IMR-90 (cell line): ENCODE measurements at regions not wholly inside any gene's neighbourhood (a gene's known extent, or its start where the extent isn't known, plus 50 kb on each side); places are given as distances from the start of the nearest gene placed in this dataset.

ENCODE experiments used
- ATAC-seq: fragments of 200-7000 bp; cut with Tn5 transposase; 2 replicates; pipeline ENCODE4 v1.9.1; 2020; ENCODE audit warnings: low read depth, mild to moderate bottlenecking, moderate library complexity
- BruUV-seq: library from RNA; stranded (reverse); fragments of 400-500 nt; replicated peaks from 2 replicates; lab custom pipeline; 2021; lab: Mats Ljungman, UMichigan
- CTCF ChIA-PET: fragments of 300-600 bp; formaldehyde crosslinking; extraction: SDS; loops from one replicate; lab custom pipeline; 2021; ENCODE audit warnings: antibody characterized with exemption; lab: Yijun Ruan, JAX
- POLR2A ChIA-PET: fragments of 300-600 bp; sonication (Branson Sonifier 250); formaldehyde crosslinking; loops from one replicate; lab custom pipeline; 2022; ENCODE audit warnings: antibody characterized with exemption; ENCODE audit not compliant: unreplicated experiment; lab: Charles Lee
- DNase-seq: peaks from one replicate; pipeline ENCODE4 v3.0.0; 2013
- H2AFZ ChIP-seq: replicated peaks from 2 replicates; pipeline ENCODE3; 2013; ENCODE audit warnings: low read length, mild to moderate bottlenecking; ENCODE audit not compliant: poor library complexity
- H2AK5ac ChIP-seq: 2 replicates; pipeline ENCODE4 v1.6.1; 2013; ENCODE audit warnings: low read depth, low read length, inconsistent platforms
- H2AK9ac ChIP-seq: replicated peaks from 2 replicates; pipeline ENCODE3; 2013; ENCODE audit warnings: mild to moderate bottlenecking, low read depth, low read length, moderate library complexity; ENCODE audit not compliant: poor library complexity
- H2BK120ac ChIP-seq: 2 replicates; pipeline ENCODE4 v1.6.1; 2013; ENCODE audit warnings: low read depth, low read length, inconsistent platforms
- H2BK15ac ChIP-seq: 3 replicates; pipeline ENCODE4 v1.6.1; 2013; ENCODE audit warnings: low read depth, low read length, inconsistent platforms
- H2BK20ac ChIP-seq: 2 replicates; pipeline ENCODE4 v1.6.1; 2013; ENCODE audit warnings: low read depth, mild to moderate bottlenecking, inconsistent platforms, low read length, moderate library complexity
- H2BK5ac ChIP-seq: 2 replicates; pipeline ENCODE4 v1.6.1; 2013; ENCODE audit warnings: mild to moderate bottlenecking, low read depth, low read length, inconsistent platforms; ENCODE audit not compliant: poor library complexity, severe bottlenecking
- H3K14ac ChIP-seq: replicated peaks from 2 replicates; pipeline ENCODE4 v1.6.1; 2013; ENCODE audit warnings: low read depth, low read length, inconsistent platforms
- H3K18ac ChIP-seq: 2 replicates; pipeline ENCODE4 v1.6.1; 2013; ENCODE audit warnings: low read depth, low read length, control low read depth
- H3K23ac ChIP-seq: 2 replicates; pipeline ENCODE4 v1.6.1; 2013; ENCODE audit warnings: low read depth, low read length, inconsistent platforms
- H3K27ac ChIP-seq: 2 replicates; pipeline ENCODE4 v1.5.1; 2013; ENCODE audit warnings: mild to moderate bottlenecking, control low read depth, low read length; ENCODE audit not compliant: insufficient read depth
- H3K27me3 ChIP-seq: 2 replicates; pipeline ENCODE4 v1.6.1; 2013; ENCODE audit warnings: low read length; ENCODE audit not compliant: control insufficient read depth, insufficient read depth
- H3K36me3 ChIP-seq: 2 replicates; pipeline ENCODE4 v1.6.1; 2013; ENCODE audit warnings: low read length, mixed read lengths; ENCODE audit not compliant: control insufficient read depth, insufficient read depth
- H3K4ac ChIP-seq: 2 replicates; pipeline ENCODE4 v1.6.1; 2013; ENCODE audit warnings: low read depth, low read length, inconsistent platforms
- H3K4me1 ChIP-seq: 2 replicates; pipeline ENCODE4 v1.6.1; 2013; ENCODE audit warnings: low read length, mixed read lengths; ENCODE audit not compliant: control insufficient read depth, insufficient read depth
- H3K4me2 ChIP-seq: 2 replicates; pipeline ENCODE4 v1.6.1; 2013; ENCODE audit warnings: low read depth, mild to moderate bottlenecking, control low read depth, low read length, moderate library complexity
- H3K4me3 ChIP-seq: 2 replicates; pipeline ENCODE4 v1.5.1; 2013; ENCODE audit warnings: low read depth, mild to moderate bottlenecking, control low read depth, low read length, moderate library complexity; ENCODE audit not compliant: insufficient read depth
- H3K56ac ChIP-seq: 2 replicates; pipeline ENCODE4 v1.6.1; 2013; ENCODE audit warnings: low read length, inconsistent platforms; ENCODE audit not compliant: insufficient read depth; ENCODE audit errors: extremely low read depth
- H3K79me1 ChIP-seq, 2 experiments: 2 replicates each; pipeline ENCODE4 v1.6.1; 2013; ENCODE audit warnings: low read length in 2 of 2, inconsistent platforms in 1 of 2, low read depth in 1 of 2
- H3K9ac ChIP-seq: 2 replicates; pipeline ENCODE4 v1.6.1; 2013; ENCODE audit warnings: low read depth, low read length, control low read depth
- H3K9me1 ChIP-seq: 2 replicates; pipeline ENCODE4 v1.6.1; 2013; ENCODE audit warnings: low read length, inconsistent platforms; ENCODE audit not compliant: insufficient read depth
- H3K9me3 ChIP-seq: 2 replicates; pipeline ENCODE4 v1.6.1; 2013; ENCODE audit warnings: low read length; ENCODE audit not compliant: control insufficient read depth, insufficient read depth
- H4K20me1 ChIP-seq: 2 replicates; pipeline ENCODE4 v1.6.1; 2013; ENCODE audit warnings: low read length, inconsistent platforms; ENCODE audit not compliant: insufficient read depth
- H4K5ac ChIP-seq: 2 replicates; pipeline ENCODE4 v1.6.1; 2013; ENCODE audit warnings: mild to moderate bottlenecking, low read depth, low read length, control low read depth
- H4K8ac ChIP-seq, 2 experiments: 2 replicates each; pipeline ENCODE4 v1.6.1; 2013; ENCODE audit warnings: low read depth in 2 of 2, low read length in 2 of 2, control low read depth in 1 of 2, inconsistent platforms in 1 of 2
- H4K91ac ChIP-seq: 2 replicates; pipeline ENCODE4 v1.6.1; 2013; ENCODE audit warnings: low read depth, low read length, inconsistent platforms; ENCODE audit not compliant: insufficient read depth
- BHLHE40 ChIP-seq: fragments of 150-350 bp; IDR thresholded peaks from 2 replicates; pipeline ENCODE4 v1.6.1; 2016; ENCODE audit warnings: mild to moderate bottlenecking, low read depth, low read length
- CEBPB ChIP-seq: IDR thresholded peaks from 2 replicates; pipeline ENCODE4 v1.6.1; 2012; ENCODE audit warnings: low read depth, low read length, improper control_type of control experiment
- CHD1 ChIP-seq: IDR thresholded peaks from 2 replicates; pipeline ENCODE4 v1.6.1; 2012; ENCODE audit warnings: low read depth, low read length, improper control_type of control experiment
- FOS ChIP-seq: fragments of 150-350 bp; IDR thresholded peaks from 2 replicates; pipeline ENCODE4 v1.6.1; 2016; ENCODE audit warnings: low read depth, low read length
- MAFK ChIP-seq: IDR thresholded peaks from 2 replicates; pipeline ENCODE4 v1.6.1; 2012; ENCODE audit warnings: low read depth, low read length, improper control_type of control experiment
- MAZ ChIP-seq: IDR thresholded peaks from 2 replicates; pipeline ENCODE4 v1.6.1; 2012; ENCODE audit warnings: low read depth, mild to moderate bottlenecking, low read length, improper control_type of control experiment, moderate library complexity, borderline replicate concordance
- MXI1 ChIP-seq: IDR thresholded peaks from 2 replicates; pipeline ENCODE4 v1.6.1; 2012; ENCODE audit warnings: low read depth, mild to moderate bottlenecking, low read length, moderate library complexity, borderline replicate concordance
- NFE2L2 ChIP-seq: fragments of 150-350 bp; IDR thresholded peaks from 2 replicates; pipeline ENCODE4 v1.6.1; 2016; ENCODE audit warnings: low read depth, mild to moderate bottlenecking, low read length
- POLR2A ChIP-seq: IDR thresholded peaks from 2 replicates; pipeline ENCODE4 v1.6.1; 2012; ENCODE audit warnings: mild to moderate bottlenecking, low read depth, low read length
- RAD21 ChIP-seq: IDR thresholded peaks from 2 replicates; pipeline ENCODE4 v1.6.1; 2012; ENCODE audit warnings: low read length, improper control_type of control experiment
- RCOR1 ChIP-seq: IDR thresholded peaks from 2 replicates; pipeline ENCODE4 v1.6.1; 2012; ENCODE audit warnings: mild to moderate bottlenecking, low read length, improper control_type of control experiment; ENCODE audit not compliant: insufficient replicate concordance
- RFX5 ChIP-seq: IDR thresholded peaks from 2 replicates; pipeline ENCODE4 v1.8.0; 2012; ENCODE audit warnings: low read depth, mild to moderate bottlenecking, low read length, moderate library complexity
- SMC3 ChIP-seq: fragments of 150-350 bp; IDR thresholded peaks from 2 replicates; pipeline ENCODE4 v1.6.1; 2016; ENCODE audit warnings: low read depth, mild to moderate bottlenecking, antibody characterized with exemption, low read length, moderate library complexity
- WGBS, 2 experiments: methylation state at CpG; one replicate each; pipeline versions ENCODE4 v1.1.5 to v1.1.7; 2013; ENCODE audit warnings: missing lambda C conversion rate in 2 of 2; ENCODE audit not compliant: insufficient read length in 1 of 2; ENCODE audit errors: extremely low coverage in 2 of 2; 5-methylcytosine and 5-hydroxymethylcytosine counted together
- dilution Hi-C: fragments of 300-500 bp; cut with HindIII; formaldehyde crosslinking; loops from one replicate; pipeline ENCODE4 v1.14.3; 2018; ENCODE audit warnings: low sequenced_read_pairs; ENCODE audit not compliant: unreplicated experiment
- in situ Hi-C: fragments of 300-500 bp; cut with MboI; formaldehyde crosslinking; loops from 3 replicates; pipeline ENCODE4 v1.14.3; 2019; ENCODE audit warnings: low sequenced_read_pairs, inconsistent platforms, mixed read lengths
- intact Hi-C: fragments of 100-400 bp; cut with micrococcal nuclease; formaldehyde crosslinking; loops from 2 replicates; pipeline ENCODE4 v1.10.0; 2022
- TF ChIP-seq, protein P1 (sequence below): conservative IDR thresholded peaks from 2 replicates; pipeline ENCODE4 v1.5.1; 2012; ENCODE audit warnings: mild to moderate bottlenecking, low read depth, low read length, improper control_type of control experiment
- TF ChIP-seq, protein P2 (sequence below): fragments of 150-350 bp; IDR thresholded peaks from 2 replicates; pipeline ENCODE4 v1.6.1; 2017; ENCODE audit warnings: mild to moderate bottlenecking, antibody characterized with exemption, low read length, low read depth
- TF ChIP-seq, protein P3 (sequence below): fragments of 150-350 bp; IDR thresholded peaks from 2 replicates; pipeline ENCODE4 v1.6.1; 2016; ENCODE audit warnings: low read depth, mild to moderate bottlenecking, low read length, moderate library complexity, borderline replicate concordance

DNA sequence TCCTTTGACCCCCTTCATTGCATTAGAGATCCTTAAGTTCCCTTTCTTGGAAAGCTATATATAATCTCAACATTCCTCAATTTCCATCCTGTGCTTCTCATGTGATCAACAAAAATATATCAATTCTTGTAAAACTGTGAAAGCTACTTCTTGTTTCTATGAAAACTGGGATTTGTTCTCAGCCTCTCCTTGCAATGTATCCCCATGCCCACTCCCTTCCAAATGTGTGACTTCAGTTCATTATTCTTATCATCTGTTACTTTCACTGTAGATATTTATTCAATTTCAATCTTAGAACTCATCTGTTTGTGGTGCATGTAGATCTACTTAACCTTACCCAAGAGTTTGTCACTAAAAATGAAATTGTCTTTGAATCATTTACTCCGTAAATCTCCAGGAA, 260.6 kb downstream of the HIVEP2 start:
- Histone ChIP-seq H2BK5ac (no peak overlapping the region), H4K8ac (no peak overlapping the region), H4K5ac (no peak overlapping the region), H3K14ac (no peak overlapping the region), H3K23ac (no peak overlapping the region), H4K20me1 (no peaks in the 10 kb centered on the region), H3K27me3 (peaks cover 12% of the 10 kb centered on the region), H3K36me3 (no peaks in the 10 kb centered on the region), H3K9me1 (no peaks in the 10 kb centered on the region), H2AK9ac (no peak overlapping the region), H3K18ac (no peak overlapping the region), H3K56ac (no peak overlapping the region), H2BK15ac (no peak overlapping the region), H3K79me1 (no peaks in the 10 kb centered on the region), H3K4me2 (no peak overlapping the region), H3K4me3 (no peak overlapping the region), H3K9me3 (no peaks in the 10 kb centered on the region), H2BK20ac (no peak overlapping the region), H3K4ac (no peak overlapping the region), H2AFZ (no peak overlapping the region), H3K4me1 (no peaks in the 10 kb centered on the region), H2AK5ac (no peak overlapping the region), H3K9ac (no peak overlapping the region), H3K27ac (no peak overlapping the region), H2BK120ac (no peak overlapping the region), H4K91ac (no peak overlapping the region)
- ChIA-PET CTCF (no interaction called here), POLR2A (no interaction called here)
- no CpG with 5 or more reads among the region's 1 CpG for WGBS, 2 experiments
- ATAC-seq = no peak
- intact Hi-C loops = no loop called here
- TF ChIP-seq RCOR1 (no peak), POLR2A (no peak), MAZ (no peak), FOS (no peak), CEBPB (no peak), RFX5 (no peak), NFE2L2 (no peak), MAFK (no peak), SMC3 (no peak), BHLHE40 (no peak), RAD21 (no peak), MXI1 (no peak), CHD1 (no peak)
- TF ChIP-seq, protein P1, sequence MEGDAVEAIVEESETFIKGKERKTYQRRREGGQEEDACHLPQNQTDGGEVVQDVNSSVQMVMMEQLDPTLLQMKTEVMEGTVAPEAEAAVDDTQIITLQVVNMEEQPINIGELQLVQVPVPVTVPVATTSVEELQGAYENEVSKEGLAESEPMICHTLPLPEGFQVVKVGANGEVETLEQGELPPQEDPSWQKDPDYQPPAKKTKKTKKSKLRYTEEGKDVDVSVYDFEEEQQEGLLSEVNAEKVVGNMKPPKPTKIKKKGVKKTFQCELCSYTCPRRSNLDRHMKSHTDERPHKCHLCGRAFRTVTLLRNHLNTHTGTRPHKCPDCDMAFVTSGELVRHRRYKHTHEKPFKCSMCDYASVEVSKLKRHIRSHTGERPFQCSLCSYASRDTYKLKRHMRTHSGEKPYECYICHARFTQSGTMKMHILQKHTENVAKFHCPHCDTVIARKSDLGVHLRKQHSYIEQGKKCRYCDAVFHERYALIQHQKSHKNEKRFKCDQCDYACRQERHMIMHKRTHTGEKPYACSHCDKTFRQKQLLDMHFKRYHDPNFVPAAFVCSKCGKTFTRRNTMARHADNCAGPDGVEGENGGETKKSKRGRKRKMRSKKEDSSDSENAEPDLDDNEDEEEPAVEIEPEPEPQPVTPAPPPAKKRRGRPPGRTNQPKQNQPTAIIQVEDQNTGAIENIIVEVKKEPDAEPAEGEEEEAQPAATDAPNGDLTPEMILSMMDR = no peak
- TF ChIP-seq, protein P2, sequence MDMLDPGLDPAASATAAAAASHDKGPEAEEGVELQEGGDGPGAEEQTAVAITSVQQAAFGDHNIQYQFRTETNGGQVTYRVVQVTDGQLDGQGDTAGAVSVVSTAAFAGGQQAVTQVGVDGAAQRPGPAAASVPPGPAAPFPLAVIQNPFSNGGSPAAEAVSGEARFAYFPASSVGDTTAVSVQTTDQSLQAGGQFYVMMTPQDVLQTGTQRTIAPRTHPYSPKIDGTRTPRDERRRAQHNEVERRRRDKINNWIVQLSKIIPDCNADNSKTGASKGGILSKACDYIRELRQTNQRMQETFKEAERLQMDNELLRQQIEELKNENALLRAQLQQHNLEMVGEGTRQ = no peak
- TF ChIP-seq, protein P3, sequence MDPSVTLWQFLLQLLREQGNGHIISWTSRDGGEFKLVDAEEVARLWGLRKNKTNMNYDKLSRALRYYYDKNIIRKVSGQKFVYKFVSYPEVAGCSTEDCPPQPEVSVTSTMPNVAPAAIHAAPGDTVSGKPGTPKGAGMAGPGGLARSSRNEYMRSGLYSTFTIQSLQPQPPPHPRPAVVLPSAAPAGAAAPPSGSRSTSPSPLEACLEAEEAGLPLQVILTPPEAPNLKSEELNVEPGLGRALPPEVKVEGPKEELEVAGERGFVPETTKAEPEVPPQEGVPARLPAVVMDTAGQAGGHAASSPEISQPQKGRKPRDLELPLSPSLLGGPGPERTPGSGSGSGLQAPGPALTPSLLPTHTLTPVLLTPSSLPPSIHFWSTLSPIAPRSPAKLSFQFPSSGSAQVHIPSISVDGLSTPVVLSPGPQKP = no peak
- in situ Hi-C loops = loop anchor here (25.0 kb wide), 1 partner anchor 1328 kb away; the partner anchor contains the start of gene PLAGL1
- no peak for DNase-seq
- dilution Hi-C loops = no loop called here
- no TSS peak for BruUV-seq
